WTC11 (cell line): ENCODE measurements at regions not wholly inside any gene's neighbourhood (a gene's known extent, or its start where the extent isn't known, plus 50 kb on each side); places are given as distances from the start of the nearest gene placed in this dataset.

ENCODE experiments used
- CTCF ChIP-seq: fragments of 200-600 bp; IDR thresholded peaks from 2 replicates; pipeline ENCODE4 v1.8.0; 2022; ENCODE audit warnings: antibody characterized with exemption
- ESRRA ChIP-seq: sonication (generic); formaldehyde crosslinking; IDR thresholded peaks from 2 replicates; pipeline ENCODE4 v1.8.1; 2022; ENCODE audit warnings: mild to moderate bottlenecking, missing genetic modification reagents, borderline replicate concordance
- FOXP1 ChIP-seq: sonication (generic); formaldehyde crosslinking; IDR thresholded peaks from 2 replicates; pipeline ENCODE4 v1.8.0; 2022; ENCODE audit warnings: missing genetic modification reagents, mild to moderate bottlenecking, moderate library complexity, borderline replicate concordance
- NFYB ChIP-seq: sonication (generic); formaldehyde crosslinking; conservative IDR thresholded peaks from 2 replicates; pipeline ENCODE4 v1.8.0; 2022; ENCODE audit warnings: low read depth, missing genetic modification reagents
- PREB ChIP-seq: sonication (generic); formaldehyde crosslinking; IDR thresholded peaks from 2 replicates; pipeline ENCODE4 v1.8.1; 2022; ENCODE audit warnings: mild to moderate bottlenecking, missing genetic modification reagents, moderate library complexity, borderline replicate concordance
- TCF7 ChIP-seq: sonication (generic); formaldehyde crosslinking; IDR thresholded peaks from 2 replicates; pipeline ENCODE4 v1.8.0; 2022; ENCODE audit warnings: mild to moderate bottlenecking, low read depth, missing genetic modification reagents, moderate library complexity
- ZNF532 ChIP-seq: fragments of 250-450 bp; sonication (Bioruptor Pico); IDR thresholded peaks from 2 replicates; pipeline ENCODE4 v1.9.0; 2021; ENCODE audit warnings: mild to moderate bottlenecking, borderline replicate concordance

- no peak for TF ChIP-seq ESRRA (CRISPR knock-in tag)
- no peak for TF ChIP-seq NFYB (CRISPR knock-in tag)
- TF ChIP-seq PREB: no peak
- no peak for TF ChIP-seq TCF7 (CRISPR knock-in tag)
- TF ChIP-seq FOXP1 (CRISPR knock-in tag): no peak
- TF ChIP-seq ZNF532: no peak
- TF ChIP-seq CTCF: no peak
These were observed 1099.9 kb downstream of the TUSC7 start for GRCh38 chr3:117809186-117810081.
